Endodermal cell (in vitro differentiated cells): ENCODE measurements at regions not wholly inside any gene's neighbourhood (a gene's known extent, or its start where the extent isn't known, plus 50 kb on each side); places are given as distances from the start of the nearest gene placed in this dataset.
A peak's percentile ranks its signal among the peaks of the same experiment; 100 is the strongest.

Experiments used
- DNase-seq: peaks from one replicate; pipeline ENCODE4 v3.0.0-alpha.2; 2017
- H3K27ac ChIP-seq: 2 replicates; pipeline ENCODE4 v1.5.1; 2013; ENCODE audit warnings: mild to moderate bottlenecking, low read depth, low read length, moderate library complexity
- H3K27me3 ChIP-seq: 2 replicates; pipeline ENCODE4 v1.6.1; 2013; ENCODE audit warnings: mild to moderate bottlenecking, low read length, moderate library complexity; ENCODE audit not compliant: insufficient read depth, control insufficient read depth, poor library complexity, severe bottlenecking
- H3K36me3 ChIP-seq: 2 replicates; pipeline ENCODE4 v1.7.0; 2013; ENCODE audit warnings: mild to moderate bottlenecking, low read length, moderate library complexity; ENCODE audit not compliant: control insufficient read depth, insufficient read depth
- H3K4me1 ChIP-seq: one replicate; pipeline ENCODE4 v1.7.0; 2013; ENCODE audit warnings: low read length; ENCODE audit not compliant: control insufficient read depth, insufficient read depth
- H3K4me3 ChIP-seq: 2 replicates; pipeline ENCODE4 v1.5.1; 2013; ENCODE audit warnings: mild to moderate bottlenecking, low read length, moderate library complexity
- H3K9ac ChIP-seq: 2 replicates; pipeline ENCODE4 v1.6.1; 2013; ENCODE audit warnings: mild to moderate bottlenecking, low read length, moderate library complexity; ENCODE audit not compliant: poor library complexity, severe bottlenecking; ENCODE audit errors: extremely low read depth
- H3K9me3 ChIP-seq: 2 replicates; pipeline ENCODE4 v1.6.1; 2013; ENCODE audit warnings: mild to moderate bottlenecking, low read length, moderate library complexity; ENCODE audit not compliant: control insufficient read depth
- H3K27ac Mint-ChIP-seq: 2 replicates; pipeline ENCODE4 v1.8.0; 2020; ENCODE audit warnings: mixed read lengths
- H3K27me3 Mint-ChIP-seq: 2 replicates; pipeline ENCODE4 v1.8.0; 2021; ENCODE audit warnings: mild to moderate bottlenecking, mixed read lengths; ENCODE audit not compliant: insufficient read depth
- H3K36me3 Mint-ChIP-seq: 2 replicates; pipeline ENCODE4 v1.8.0; 2020; ENCODE audit warnings: low read depth, mixed read lengths
- H3K4me1 Mint-ChIP-seq: 2 replicates; pipeline ENCODE4 v1.8.0; 2020; ENCODE audit warnings: mixed read lengths
- H3K4me3 Mint-ChIP-seq: 2 replicates; pipeline ENCODE4 v1.8.0; 2020; ENCODE audit warnings: mild to moderate bottlenecking, moderate library complexity, mixed read lengths
- H3K9me3 Mint-ChIP-seq: 2 replicates; pipeline ENCODE4 v1.8.0; 2020; ENCODE audit warnings: mild to moderate bottlenecking, mixed read lengths
- WGBS, 2 experiments: methylation state at CpG; one replicate each; pipeline versions ENCODE4 v1.1.5 to v1.1.7; 2013; ENCODE audit warnings: missing lambda C conversion rate in 2 of 2, mixed read lengths in 1 of 2; ENCODE audit not compliant: insufficient coverage in 1 of 2, insufficient read length in 1 of 2; 5-methylcytosine and 5-hydroxymethylcytosine counted together
- TF ChIP-seq, protein P1 (sequence below): fragments of 200-600 bp; sonication (generic); conservative IDR thresholded peaks from 2 replicates; pipeline ENCODE4 v1.5.0; 2021; ENCODE audit warnings: antibody characterized with exemption, mild to moderate bottlenecking

- H3K9ac ChIP-seq, result peak overlapping the region; percentile 2
- H3K4me3 Mint-ChIP-seq, result no peak overlapping the region
Observed at GRCh38 chr12:67773896-67774295, 125.4 kb downstream of the DYRK2 start.

DNA sequence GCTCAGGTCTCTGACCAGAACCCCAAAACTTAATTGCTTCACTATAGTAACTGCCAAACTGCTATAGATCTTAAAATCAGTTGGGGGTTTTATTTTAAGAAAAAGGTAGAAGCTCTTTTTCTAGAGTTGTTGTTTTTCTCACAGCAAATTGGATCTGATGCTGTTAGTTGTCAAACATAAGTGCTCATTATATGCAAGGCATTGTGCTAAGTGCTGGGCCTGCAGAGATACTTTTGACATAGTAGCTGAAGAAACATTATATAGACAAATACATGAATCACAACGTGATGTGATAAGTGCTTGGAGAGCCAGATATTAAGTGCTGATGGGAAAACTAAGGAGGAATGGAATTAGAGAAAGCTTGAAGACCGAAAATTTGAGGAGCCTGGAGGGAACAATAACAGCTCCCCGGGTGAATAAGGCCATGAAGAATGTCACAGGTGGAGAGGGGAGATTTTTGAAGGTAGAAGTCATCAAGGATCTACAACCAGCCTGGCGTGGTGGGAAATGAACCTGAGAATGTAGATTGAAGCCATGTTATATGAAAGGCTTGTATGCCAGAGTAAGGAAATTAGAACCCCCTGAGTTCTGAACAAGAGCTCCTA, 126.5 kb downstream of the DYRK2 start:
- 70 to 83% methylated on average over 3 to 4 of the region's 4 CpGs for WGBS, 2 experiments
- no peak overlapping the region for H3K27ac Mint-ChIP-seq
- TF ChIP-seq, protein P1, sequence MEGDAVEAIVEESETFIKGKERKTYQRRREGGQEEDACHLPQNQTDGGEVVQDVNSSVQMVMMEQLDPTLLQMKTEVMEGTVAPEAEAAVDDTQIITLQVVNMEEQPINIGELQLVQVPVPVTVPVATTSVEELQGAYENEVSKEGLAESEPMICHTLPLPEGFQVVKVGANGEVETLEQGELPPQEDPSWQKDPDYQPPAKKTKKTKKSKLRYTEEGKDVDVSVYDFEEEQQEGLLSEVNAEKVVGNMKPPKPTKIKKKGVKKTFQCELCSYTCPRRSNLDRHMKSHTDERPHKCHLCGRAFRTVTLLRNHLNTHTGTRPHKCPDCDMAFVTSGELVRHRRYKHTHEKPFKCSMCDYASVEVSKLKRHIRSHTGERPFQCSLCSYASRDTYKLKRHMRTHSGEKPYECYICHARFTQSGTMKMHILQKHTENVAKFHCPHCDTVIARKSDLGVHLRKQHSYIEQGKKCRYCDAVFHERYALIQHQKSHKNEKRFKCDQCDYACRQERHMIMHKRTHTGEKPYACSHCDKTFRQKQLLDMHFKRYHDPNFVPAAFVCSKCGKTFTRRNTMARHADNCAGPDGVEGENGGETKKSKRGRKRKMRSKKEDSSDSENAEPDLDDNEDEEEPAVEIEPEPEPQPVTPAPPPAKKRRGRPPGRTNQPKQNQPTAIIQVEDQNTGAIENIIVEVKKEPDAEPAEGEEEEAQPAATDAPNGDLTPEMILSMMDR, result no peak
- H3K27me3 Mint-ChIP-seq, result peaks cover 29% of the 10 kb centered on the region
- Histone ChIP-seq H3K4me3 (no peak overlapping the region), H3K36me3 (no peaks in the 10 kb centered on the region), H3K9ac (no peak overlapping the region), H3K9me3 (no peaks in the 10 kb centered on the region), H3K27ac (no peak overlapping the region), H3K4me1 (peaks cover 4% of the 10 kb centered on the region), H3K27me3 (peaks cover 18% of the 10 kb centered on the region)
- H3K9me3 Mint-ChIP-seq, result peaks cover 24% of the 10 kb centered on the region
- peak; percentile 75 for DNase-seq
- H3K36me3 Mint-ChIP-seq, result peaks cover 7% of the 10 kb centered on the region
- H3K4me1 Mint-ChIP-seq, result peaks cover 27% of the 10 kb centered on the region
- H3K4me3 Mint-ChIP-seq, result no peak overlapping the region

More at GRCh38 chr12:67773896-67774295, 125.4 kb downstream of the DYRK2 start:
- peaks cover 7% of the 10 kb centered on the region for H3K36me3 Mint-ChIP-seq
- peaks cover 27% of the 10 kb centered on the region for H3K4me1 Mint-ChIP-seq
- H3K36me3 ChIP-seq, result no peaks in the 10 kb centered on the region
- peaks cover 18% of the 10 kb centered on the region for H3K27me3 ChIP-seq
- TF ChIP-seq, protein P1, result no peak
- H3K9me3 Mint-ChIP-seq, result peaks cover 27% of the 10 kb centered on the region
- H3K9me3 ChIP-seq, result no peaks in the 10 kb centered on the region
- H3K4me1 ChIP-seq, result peaks cover 4% of the 10 kb centered on the region
- H3K27me3 Mint-ChIP-seq, result peaks cover 34% of the 10 kb centered on the region
- peak overlapping the region; percentile 45 for H3K27ac ChIP-seq
- 31% methylated on average over 2 of the region's 2 CpGs; no CpG with 5 or more reads in 1 of the 2 experiments for WGBS, 2 experiments
- DNase-seq, result no peak
- peak overlapping the region; percentile 38 for H3K27ac Mint-ChIP-seq
- no peak overlapping the region for H3K4me3 ChIP-seq

- peaks cover 2% of the 10 kb centered on the region for H3K9me3 Mint-ChIP-seq
- 85 to 95% methylated on average over 3 of the region's 3 CpGs for WGBS, 2 experiments
- Histone ChIP-seq H3K4me3 (no peak overlapping the region), H3K36me3 (no peaks in the 10 kb centered on the region), H3K27me3 (peaks cover 10% of the 10 kb centered on the region), H3K9me3 (no peaks in the 10 kb centered on the region), H3K9ac (no peak overlapping the region), H3K27ac (no peak overlapping the region), H3K4me1 (no peaks in the 10 kb centered on the region)
- no peak for DNase-seq
- TF ChIP-seq, protein P1, result no peak
- H3K27me3 Mint-ChIP-seq, result peaks cover 19% of the 10 kb centered on the region
- H3K4me3 Mint-ChIP-seq, result no peak overlapping the region
- no peaks in the 10 kb centered on the region for H3K36me3 Mint-ChIP-seq
- H3K4me1 Mint-ChIP-seq, result no peaks in the 10 kb centered on the region
- H3K27ac Mint-ChIP-seq, result no peak overlapping the region
Observed at GRCh38 chr12:67780580-67781084, 132.1 kb downstream of the DYRK2 start.
